K562 (cell line): ENCODE measurements at regions not wholly inside any gene's neighbourhood (a gene's known extent, or its start where the extent isn't known, plus 50 kb on each side); places are given as distances from the start of the nearest gene placed in this dataset.

Experiments
- ATAC-seq: fragments of 200-7000 bp; cut with Tn5 transposase; 3 replicates; pipeline ENCODE4 v1.9.1; 2020; ENCODE audit warnings: moderate library complexity
- BruUV-seq: library from RNA; stranded (reverse); fragments of 400-500 nt; replicated peaks from 2 replicates; lab custom pipeline; 2021; lab: Mats Ljungman, UMichigan
- CTCF ChIA-PET: fragments of 300-600 bp; formaldehyde crosslinking; extraction: SDS; loops from one replicate; lab custom pipeline; 2021; ENCODE audit warnings: low intra/inter-chr PET ratio; lab: Yijun Ruan, JAX
- POLR2A ChIA-PET: fragments of 300-600, 350-650 bp; sonication (Branson Sonifier 250); formaldehyde crosslinking; extraction: SDS; loops from one replicate; lab custom pipeline; 2021; ENCODE audit warnings: antibody characterized with exemption, inconsistent platforms; lab: Yijun Ruan, JAX
- DNase-seq, 4 experiments: peaks; one replicate each; pipeline versions ENCODE4 v3.0.0 to v3.0.0-alpha.2; 2011 to 2018; ENCODE audit warnings: low spot score in 3 of 4, mixed read lengths in 3 of 4; ENCODE audit errors: extremely low read depth in 1 of 4
- FAIRE-seq: peaks from 2 replicates; lab custom pipeline; 2011; peaks lifted over from hg19 to GRCh38; lab: Jason Lieb, UNC
- H2AFZ ChIP-seq: 2 replicates; pipeline ENCODE4 v1.6.0; 2011; ENCODE audit warnings: low read depth, low read length, control low read depth, inconsistent platforms
- H3K27ac ChIP-seq: fragments of 200-600 bp; 3 replicates; pipeline ENCODE4 v1.8.0; 2011; ENCODE audit warnings: low read depth, mild to moderate bottlenecking, control low read depth, inconsistent platforms, low read length, moderate library complexity, mixed read lengths; ENCODE audit errors: extremely low read depth
- H3K27me3 ChIP-seq, 2 experiments: fragments of 300-600 bp in 1 of 2; 2 replicates in 1 of 2; 3 replicates in 1 of 2; pipeline versions ENCODE4 v1.6.0 to v1.8.0; 2011; ENCODE audit warnings: inconsistent platforms in 2 of 2, low read length in 2 of 2, mild to moderate bottlenecking in 1 of 2, mixed read lengths in 1 of 2, moderate library complexity in 1 of 2; ENCODE audit not compliant: control insufficient read depth in 2 of 2, insufficient read depth in 2 of 2
- H3K36me3 ChIP-seq: fragments of 300-600 bp; 3 replicates; pipeline ENCODE4 v1.8.0; 2011; ENCODE audit warnings: mild to moderate bottlenecking, low read length, inconsistent platforms; ENCODE audit not compliant: control insufficient read depth, insufficient read depth
- H3K4me1 ChIP-seq, 2 experiments: fragments of 200-600 bp in 1 of 2; replicated peaks in 1 of 2; 2 replicates in 1 of 2; 3 replicates in 1 of 2; pipeline versions ENCODE4 v1.5.1 to v1.8.0; 2011; ENCODE audit warnings: inconsistent platforms in 2 of 2, low read length in 2 of 2, mild to moderate bottlenecking in 1 of 2, mixed read lengths in 1 of 2, moderate library complexity in 1 of 2; ENCODE audit not compliant: control insufficient read depth in 2 of 2, insufficient read depth in 2 of 2
- H3K4me2 ChIP-seq: 2 replicates; pipeline ENCODE4 v1.6.1; 2011; ENCODE audit warnings: low read length, control low read depth, inconsistent platforms, mixed read lengths; ENCODE audit not compliant: insufficient read depth
- H3K4me3 ChIP-seq: fragments of 200-600 bp; sonication (generic), shearing (Covaris generic); 2 replicates; pipeline ENCODE4 v1.5.1; 2016; ENCODE audit warnings: control low read depth, inconsistent platforms
- H3K79me2 ChIP-seq: fragments of 200-600 bp; 3 replicates; pipeline ENCODE4 v1.8.0; 2011; ENCODE audit warnings: low read length, inconsistent platforms; ENCODE audit not compliant: control insufficient read depth, insufficient read depth
- H3K9ac ChIP-seq, 2 experiments: 2 replicates each; pipeline versions ENCODE4 v1.6.0 to v1.6.1; 2011; ENCODE audit warnings: low read depth in 2 of 2, low read length in 2 of 2, control low read depth in 1 of 2, inconsistent platforms in 1 of 2, mild to moderate bottlenecking in 1 of 2, mixed read lengths in 1 of 2; ENCODE audit not compliant: insufficient read depth in 1 of 2
- H3K9me1 ChIP-seq: one replicate; pipeline ENCODE4 v1.6.0; 2011; ENCODE audit warnings: inconsistent platforms, mild to moderate bottlenecking, low read length, moderate library complexity; ENCODE audit not compliant: control insufficient read depth, insufficient read depth
- H3K9me3 ChIP-seq: replicated peaks from 2 replicates; pipeline ENCODE4 v1.5.1; 2011; ENCODE audit warnings: low read depth, low read length, inconsistent platforms; ENCODE audit not compliant: control insufficient read depth, insufficient read depth
- H4K20me1 ChIP-seq: replicated peaks from 2 replicates; pipeline ENCODE4 v1.6.1; 2011; ENCODE audit warnings: low read length, inconsistent platforms, mixed read lengths; ENCODE audit not compliant: control insufficient read depth, insufficient read depth
- ARNT ChIP-seq, 2 experiments: fragments of 450-650 bp; IDR thresholded peaks; 2 replicates each; pipeline ENCODE4 v1.6.1; 2016; ENCODE audit warnings: mild to moderate bottlenecking in 1 of 2
- CAMTA2 ChIP-seq: fragments of 250-450 bp; sonication (Bioruptor Pico); conservative IDR thresholded peaks from 2 replicates; pipeline ENCODE4 v1.5.1; 2022
- CBX8 ChIP-seq: fragments of 200-600 bp; sonication (generic); IDR thresholded peaks from 2 replicates; pipeline ENCODE4 v1.6.1; 2012; ENCODE audit warnings: borderline replicate concordance, mixed run types, low read depth, mild to moderate bottlenecking, moderate library complexity, mixed read lengths, low read length, control low read depth, inconsistent platforms; ENCODE audit not compliant: poor library complexity, severe bottlenecking; ENCODE audit errors: extremely low read depth
- E4F1 ChIP-seq: fragments of 250-450 bp; sonication (Bioruptor Pico); IDR thresholded peaks from 2 replicates; pipeline ENCODE4 v1.5.0; 2021; ENCODE audit warnings: mild to moderate bottlenecking, borderline replicate concordance
- EP300 ChIP-seq: IDR thresholded peaks from 2 replicates; pipeline ENCODE4 v1.6.1; 2012; ENCODE audit warnings: low read length, improper control_type of control experiment
- GTF2E2 ChIP-seq: fragments of 200-800 bp; sonication (Bioruptor generic); IDR thresholded peaks from 2 replicates; pipeline ENCODE4 v1.6.1; 2016; ENCODE audit warnings: missing genetic modification characterization, missing compliant biosample characterization
- JUND ChIP-seq, 2 experiments: IDR thresholded peaks; 2 replicates in 1 of 2; 3 replicates in 1 of 2; pipeline ENCODE4 v1.6.1; 2011; ENCODE audit warnings: borderline replicate concordance in 2 of 2, low read depth in 2 of 2, low read length in 2 of 2, improper control_type of control experiment in 1 of 2, missing biosample characterization in 1 of 2, missing genetic modification characterization in 1 of 2, missing genetic modification reagents in 1 of 2
- YY1 ChIP-seq, 3 experiments: IDR thresholded peaks; 2 replicates each; pipeline ENCODE4 v1.6.1; 2011; ENCODE audit warnings: low read length in 2 of 3, mild to moderate bottlenecking in 2 of 3, moderate library complexity in 2 of 3, borderline replicate concordance in 1 of 3, control low read depth in 1 of 3, low read depth in 1 of 3; ENCODE audit not compliant: insufficient read depth in 3 of 3, insufficient replicate concordance in 2 of 3, control insufficient read depth in 1 of 3, insufficient read length in 1 of 3; ENCODE audit errors: extremely low read depth in 1 of 3
- ZNF316 ChIP-seq: fragments of 450-650 bp; IDR thresholded peaks from 2 replicates; pipeline ENCODE4 v1.6.1; 2016
- ZNF785 ChIP-seq: fragments of 250-450 bp; sonication (Bioruptor Pico); IDR thresholded peaks from 2 replicates; pipeline ENCODE4 v1.4.0; 2020; ENCODE audit warnings: mild to moderate bottlenecking
- WGBS: fragments of 100-300 bp; shearing (Covaris generic); methylation state at CpG from one replicate; pipeline ENCODE4 v1.1.6; 2016; ENCODE audit warnings: low coverage, mixed read lengths; ENCODE audit not compliant: insufficient coverage; ENCODE audit errors: missing lambda C conversion rate; 5-methylcytosine and 5-hydroxymethylcytosine counted together
- in situ Hi-C: fragments of 300-500 bp; cut with MboI; formaldehyde crosslinking; loops from 4 replicates; pipeline ENCODE4 v1.15.0; 2018; ENCODE audit warnings: inconsistent platforms, mixed read lengths
- intact Hi-C: fragments of 100-400 bp; cut with micrococcal nuclease; formaldehyde crosslinking; loops from 2 replicates; pipeline ENCODE4 v1.14.2; 2022
- TF ChIP-seq, protein P1 (sequence below): fragments of 250-450 bp; sonication (Bioruptor Pico); IDR thresholded peaks from 2 replicates; pipeline ENCODE4 v1.5.0; 2020; ENCODE audit warnings: mild to moderate bottlenecking

DNA sequence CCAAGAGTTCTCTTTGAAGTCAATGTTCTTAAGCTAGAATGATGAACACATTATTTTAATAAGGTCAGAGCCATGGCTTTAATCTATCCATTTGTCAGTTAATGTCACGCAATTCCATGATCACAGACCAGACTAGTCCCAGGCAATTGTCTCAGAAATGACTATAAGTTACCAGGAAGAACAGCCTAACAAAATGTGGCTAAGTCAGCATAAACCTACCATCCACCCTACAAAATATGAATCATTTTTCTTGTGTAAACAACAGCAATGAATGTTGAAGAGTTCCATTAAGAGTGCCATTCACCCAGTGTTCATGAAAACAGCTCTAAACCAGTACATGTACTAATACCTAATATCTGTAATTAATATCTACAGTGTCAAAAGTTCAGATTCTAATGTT lies 127.5 kb downstream of the KCTD12 start:
- Histone ChIP-seq H3K9ac (no peak overlapping the region), H3K27ac (no peak overlapping the region), H3K4me1 (no peaks in the 10 kb centered on the region), H3K4me3 (no peak overlapping the region), H3K4me2 (no peak overlapping the region), H4K20me1 (no peaks in the 10 kb centered on the region), H3K27me3 (no peaks in the 10 kb centered on the region), H3K36me3 (no peaks in the 10 kb centered on the region), H3K9me3 (no peaks in the 10 kb centered on the region), H2AFZ (no peak overlapping the region), H3K9me1 (no peaks in the 10 kb centered on the region), H3K79me2 (no peaks in the 10 kb centered on the region)
- no CpG with 5 or more reads among the region's 1 CpG for WGBS
- intact Hi-C loops: no loop called here
- no peak for TF ChIP-seq ZNF785
- peak; percentile 8; the same call in 1 of the 2 replicates for TF ChIP-seq ZNF316
- TF ChIP-seq ARNT (IDR thresholded peaks at IDR 0.05): no peak
- no peak for FAIRE-seq
- no peak for DNase-seq
- no peak for ATAC-seq
- BruUV-seq: no TSS peak
- in situ Hi-C loops: no loop called here
- ChIA-PET CTCF (no interaction called here), POLR2A (no interaction called here)

- ChIA-PET CTCF (no interaction called here), POLR2A (no interaction called here)
- Histone ChIP-seq H3K27ac (no peak overlapping the region), H3K4me2 (no peak overlapping the region), H3K9ac (no peak overlapping the region), H3K9me3 (no peaks in the 10 kb centered on the region), H3K4me1 (no peaks in the 10 kb centered on the region), H3K9me1 (no peaks in the 10 kb centered on the region), H3K36me3 (no peaks in the 10 kb centered on the region), H4K20me1 (no peaks in the 10 kb centered on the region), H3K4me3 (no peak overlapping the region), H3K79me2 (no peaks in the 10 kb centered on the region), H3K27me3 (no peaks in the 10 kb centered on the region), H2AFZ (no peak overlapping the region)
- intact Hi-C loops (no loop called here), in situ Hi-C loops (no loop called here)
- ATAC-seq (no peak), DNase-seq (no peak), FAIRE-seq (no peak)
- no TSS peak for BruUV-seq
- TF ChIP-seq CBX8 (no peak), JUND (IDR thresholded peaks at IDR 0.05; ENCODE audit: borderline replicate concordance, low read depth, low read length) (no peak), JUND (tag; IDR thresholded peaks at IDR 0.05; ENCODE audit: borderline replicate concordance, low read depth, low read length) (no peak), GTF2E2 (tag) (no peak), CAMTA2 (CRISPR knock-in tag) (no peak), E4F1 (CRISPR knock-in tag) (no peak), EP300 (no peak), YY1 (IDR thresholded peaks at IDR 0.05; ENCODE audit: borderline replicate concordance in 1 of 3, control insufficient read depth in 1 of 3, extremely low read depth in 1 of 3, insufficient read depth in 3 of 3, insufficient read length in 1 of 3, insufficient replicate concordance in 2 of 3, low read depth in 1 of 3, low read length in 2 of 3) (no peak)
- TF ChIP-seq, protein P1, sequence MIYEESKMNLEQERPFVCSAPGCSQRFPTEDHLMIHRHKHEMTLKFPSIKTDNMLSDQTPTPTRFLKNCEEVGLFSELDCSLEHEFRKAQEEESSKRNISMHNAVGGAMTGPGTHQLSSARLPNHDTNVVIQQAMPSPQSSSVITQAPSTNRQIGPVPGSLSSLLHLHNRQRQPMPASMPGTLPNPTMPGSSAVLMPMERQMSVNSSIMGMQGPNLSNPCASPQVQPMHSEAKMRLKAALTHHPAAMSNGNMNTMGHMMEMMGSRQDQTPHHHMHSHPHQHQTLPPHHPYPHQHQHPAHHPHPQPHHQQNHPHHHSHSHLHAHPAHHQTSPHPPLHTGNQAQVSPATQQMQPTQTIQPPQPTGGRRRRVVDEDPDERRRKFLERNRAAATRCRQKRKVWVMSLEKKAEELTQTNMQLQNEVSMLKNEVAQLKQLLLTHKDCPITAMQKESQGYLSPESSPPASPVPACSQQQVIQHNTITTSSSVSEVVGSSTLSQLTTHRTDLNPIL (CRISPR knock-in tag): no peak
Measured at GRCh38 chr13:76758257-76758656, 127.9 kb downstream of the KCTD12 start.
